ENCODE measurements at regions not wholly inside any gene's neighbourhood (a gene's known extent, or its start where the extent isn't known, plus 50 kb on each side); places are given as distances from the start of the nearest gene placed in this dataset.

- TF ChIP-seq CTCF (IDR thresholded peaks at IDR 0.05; ENCODE audit: insufficient read depth, low read depth, low read length) (no peak), EZH2 (IDR thresholded peaks at IDR 0.05; ENCODE audit: insufficient read depth, low read length) (no peak)
Observed at GRCh38 chr14:105889666-105890473, 363.5 kb downstream of the TMEM121 start.
